ENCODE measurements at regions not wholly inside any gene's neighbourhood (a gene's known extent, or its start where the extent isn't known, plus 50 kb on each side); places are given as distances from the start of the nearest gene placed in this dataset.

DNA sequence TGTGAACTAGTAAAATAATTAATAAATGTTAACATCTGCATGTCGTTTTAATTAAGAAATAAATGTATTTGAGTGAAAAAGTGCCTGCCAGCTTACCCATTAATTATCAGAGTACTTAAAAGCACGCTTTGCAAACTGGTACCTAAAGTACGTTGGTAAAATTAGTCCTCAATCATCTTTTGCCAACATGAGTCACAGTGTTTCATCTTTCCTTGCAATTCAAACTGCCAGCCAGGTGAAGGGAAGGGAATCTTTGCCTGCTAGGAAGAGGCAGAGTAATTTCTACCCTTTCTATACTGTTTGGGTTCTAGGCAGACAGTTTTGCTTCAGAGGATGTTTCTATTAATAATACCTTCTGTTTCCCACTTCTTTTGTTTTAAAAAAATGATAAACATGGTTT is 57.2 kb upstream of the CNIH3 start:
- no peak for TF ChIP-seq CTCF (conservative IDR thresholded peaks at IDR 0.05; ENCODE audit: low read depth in 2 of 2)
- no peak for TF ChIP-seq REST (IDR thresholded peaks at IDR 0.05; ENCODE audit: unreplicated experiment)
- TF ChIP-seq ZNF114 (CRISPR knock-in tag; IDR thresholded peaks at IDR 0.05) = no peak
- TF ChIP-seq POLR2AphosphoS5 (IDR thresholded peaks at IDR 0.05; ENCODE audit: low read depth) = no peak
- TF ChIP-seq ZNF331 (CRISPR knock-in tag; IDR thresholded peaks at IDR 0.05; ENCODE audit: low read depth) = no peak
- no peak for TF ChIP-seq CREB1 (CRISPR knock-in tag; IDR thresholded peaks at IDR 0.05; ENCODE audit: low read depth)
- no peak for TF ChIP-seq EZH2 (IDR thresholded peaks at IDR 0.05; ENCODE audit: low read depth, unreplicated experiment)
- TF ChIP-seq EZH2phosphoT487 (IDR thresholded peaks at IDR 0.05; ENCODE audit: unreplicated experiment) = no peak
